ENCODE measurements at regions not wholly inside any gene's neighbourhood (a gene's known extent, or its start where the extent isn't known, plus 50 kb on each side); places are given as distances from the start of the nearest gene placed in this dataset.

DNA sequence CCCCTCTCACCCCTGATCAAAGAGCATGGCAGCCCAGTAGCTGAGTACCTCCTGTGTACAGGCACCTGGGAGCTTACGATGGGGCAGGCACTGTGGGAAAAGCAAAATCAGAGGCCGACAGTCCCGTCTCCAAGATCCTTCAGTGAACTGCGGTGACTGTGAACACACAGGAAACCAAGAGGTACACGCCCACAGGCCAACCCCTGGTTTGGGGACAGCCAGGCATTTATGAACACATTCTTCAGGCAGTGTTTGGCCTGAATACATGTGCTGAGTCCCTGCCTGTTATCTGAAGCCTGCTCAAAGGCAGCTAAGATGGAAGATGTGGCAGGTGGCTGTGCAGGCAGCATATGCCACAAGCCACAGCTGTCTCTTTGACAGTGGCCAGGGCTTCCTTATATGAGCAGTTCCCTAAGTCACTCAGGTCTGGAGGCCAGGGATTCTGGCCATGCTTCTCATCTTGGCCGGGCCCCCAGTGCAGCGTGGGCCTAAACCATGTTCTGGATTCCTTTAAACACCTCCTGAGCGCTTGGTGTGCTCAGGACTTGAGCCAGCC, 123.6 kb downstream of the UQCRFS1 start:
- H3K23ac ChIP-seq (ENCODE audit: insufficient read length, low read depth, low read length) = no peak overlapping the region
- H4K5ac ChIP-seq (ENCODE audit: insufficient read length, low read depth, low read length) = no peak overlapping the region
- H4K91ac ChIP-seq (ENCODE audit: insufficient read length, low read depth, low read length) = no peak overlapping the region
- WGBS (ENCODE audit: extremely low coverage, insufficient read length, low lambda C conversion rate) = no CpG with 5 or more reads among the region's 8 CpGs
- TF ChIP-seq, protein P1, sequence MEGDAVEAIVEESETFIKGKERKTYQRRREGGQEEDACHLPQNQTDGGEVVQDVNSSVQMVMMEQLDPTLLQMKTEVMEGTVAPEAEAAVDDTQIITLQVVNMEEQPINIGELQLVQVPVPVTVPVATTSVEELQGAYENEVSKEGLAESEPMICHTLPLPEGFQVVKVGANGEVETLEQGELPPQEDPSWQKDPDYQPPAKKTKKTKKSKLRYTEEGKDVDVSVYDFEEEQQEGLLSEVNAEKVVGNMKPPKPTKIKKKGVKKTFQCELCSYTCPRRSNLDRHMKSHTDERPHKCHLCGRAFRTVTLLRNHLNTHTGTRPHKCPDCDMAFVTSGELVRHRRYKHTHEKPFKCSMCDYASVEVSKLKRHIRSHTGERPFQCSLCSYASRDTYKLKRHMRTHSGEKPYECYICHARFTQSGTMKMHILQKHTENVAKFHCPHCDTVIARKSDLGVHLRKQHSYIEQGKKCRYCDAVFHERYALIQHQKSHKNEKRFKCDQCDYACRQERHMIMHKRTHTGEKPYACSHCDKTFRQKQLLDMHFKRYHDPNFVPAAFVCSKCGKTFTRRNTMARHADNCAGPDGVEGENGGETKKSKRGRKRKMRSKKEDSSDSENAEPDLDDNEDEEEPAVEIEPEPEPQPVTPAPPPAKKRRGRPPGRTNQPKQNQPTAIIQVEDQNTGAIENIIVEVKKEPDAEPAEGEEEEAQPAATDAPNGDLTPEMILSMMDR (conservative IDR thresholded peaks at IDR 0.05) = no peak
- no peaks in the 10 kb centered on the region for H4K20me1 ChIP-seq (ENCODE audit: control insufficient read depth, insufficient read depth, insufficient read length)
- H2BK20ac ChIP-seq (ENCODE audit: low read depth, low read length, poor library complexity, severe bottlenecking) = no peak overlapping the region
- H2AFZ ChIP-seq (ENCODE audit: low read length) = no peak overlapping the region
- Mint-ChIP-seq H3K27me3 (ENCODE audit: low read depth) (peaks cover 4% of the 10 kb centered on the region), H3K27ac (no peak overlapping the region; a peak in 1 of 7 replicates), H3K4me3 (no peak overlapping the region), H3K4me1 (peaks cover 18 to 20% of the 10 kb centered on the region in 2 experiments), H3K36me3 (ENCODE audit: insufficient read depth in 1 of 3, low read depth in 3 of 3) (no peaks in the 10 kb centered on the region), H3K9me3 (peaks cover 3 to 4% of the 10 kb centered on the region in 2 experiments; a peak in 3 of 5 replicates)
- no peaks in the 10 kb centered on the region for H3K9me3 ChIP-seq (ENCODE audit: control insufficient read depth, low read depth, low read length)
- no peaks in the 10 kb centered on the region for H3K79me2 ChIP-seq (ENCODE audit: insufficient read depth, low read length)
- H3K4me1 ChIP-seq (ENCODE audit: insufficient read depth, low read length) = peaks cover 2% of the 10 kb centered on the region; the same call in 1 of the 2 replicates
- H3K79me1 ChIP-seq (ENCODE audit: insufficient read depth, low read depth, low read length, poor library complexity, severe bottlenecking) = no peaks in the 10 kb centered on the region
- no peak overlapping the region for H2BK120ac ChIP-seq (ENCODE audit: low read depth, low read length, poor library complexity, severe bottlenecking)
- no peak overlapping the region for H3K14ac ChIP-seq (ENCODE audit: insufficient read depth, low read length)
- H3K18ac ChIP-seq (ENCODE audit: insufficient read length, low read depth, low read length) = no peak overlapping the region
- no peak overlapping the region for H3T11ph ChIP-seq (ENCODE audit: low read length)
- no peaks in the 10 kb centered on the region for H3K23me2 ChIP-seq (ENCODE audit: insufficient read length, low read depth, low read length, poor library complexity, severe bottlenecking)
- H4K8ac ChIP-seq (replicated peaks; ENCODE audit: insufficient read length, low read depth, low read length) = no peak overlapping the region
- no peak overlapping the region for H3K4me2 ChIP-seq (ENCODE audit: insufficient read depth, insufficient read length, low read length)
- no peak overlapping the region for H3K9ac ChIP-seq (ENCODE audit: extremely low read depth, insufficient read length, low read length)
- no peak overlapping the region for H2BK5ac ChIP-seq (ENCODE audit: insufficient read length, low read length)
- H3K4ac ChIP-seq (ENCODE audit: low read depth, low read length) = no peak overlapping the region
- no peak overlapping the region for H2BK12ac ChIP-seq (ENCODE audit: insufficient read length, low read depth, low read length)
- no peak overlapping the region for H3K56ac ChIP-seq (ENCODE audit: insufficient read length, low read depth, low read length)
- no peaks in the 10 kb centered on the region for H3K27me3 ChIP-seq (ENCODE audit: insufficient read depth, low read length)
- no peak overlapping the region for H2AK5ac ChIP-seq (ENCODE audit: insufficient read length, low read length)
- DNase-seq = no peak
- H2BK15ac ChIP-seq (ENCODE audit: low read depth, low read length) = no peak overlapping the region
- no peak overlapping the region for H3K27ac ChIP-seq (ENCODE audit: insufficient read length, low read depth, low read length)
